AG04450 (cell line): ENCODE measurements at regions not wholly inside any gene's neighbourhood (a gene's known extent, or its start where the extent isn't known, plus 50 kb on each side); places are given as distances from the start of the nearest gene placed in this dataset.

Experiments used
- CTCF ChIA-PET: fragments of 300-600, 350-600 bp; formaldehyde crosslinking; extraction: SDS; loops from one replicate; lab custom pipeline; 2022; ENCODE audit warnings: antibody characterized with exemption, inconsistent platforms; lab: Charles Lee
- POLR2A ChIA-PET: fragments of 350-600 bp; formaldehyde crosslinking; extraction: SDS; loops from one replicate; lab custom pipeline; 2021; ENCODE audit warnings: antibody characterized with exemption, inconsistent platforms; lab: Yijun Ruan, JAX
- DNase-seq: peaks from one replicate; pipeline ENCODE4 v3.0.0-alpha.2; 2011; ENCODE audit warnings: low read depth, low spot score
- H3K27ac ChIP-seq: one replicate; pipeline ENCODE4 v1.5.1; 2012; ENCODE audit warnings: low read depth, low read length, control low read depth
- H3K27me3 ChIP-seq: one replicate; pipeline ENCODE4 v1.6.0; 2012; ENCODE audit warnings: low read length; ENCODE audit not compliant: control insufficient read depth, insufficient read depth
- H3K4me3 ChIP-seq: 2 replicates; pipeline ENCODE4 v1.5.1; 2011; ENCODE audit warnings: mild to moderate bottlenecking, low read depth, low read length, control low read depth
- H3K9me3 ChIP-seq: 2 replicates; pipeline ENCODE4 v1.5.1; 2012; ENCODE audit warnings: low read length; ENCODE audit not compliant: control insufficient read depth, insufficient read depth
- TF ChIP-seq, protein P1 (sequence below): IDR thresholded peaks from 2 replicates; pipeline ENCODE4 v1.5.1; 2011; ENCODE audit warnings: low read depth, low read length, control low read depth, inconsistent platforms

- H3K9me3 ChIP-seq = no peaks in the 10 kb centered on the region
- H3K27ac ChIP-seq = no peak overlapping the region
- POLR2A ChIA-PET = no interaction called here
- peaks cover 3% of the 10 kb centered on the region for H3K27me3 ChIP-seq
- H3K4me3 ChIP-seq = no peak overlapping the region
- CTCF ChIA-PET = interaction anchor here (0.5 to 0.9 kb wide), 3 partner anchors 388 to 814 kb away, joined by 3 to 5 read pairs (median 4); no protein-coding TSS in a partner anchor
- no peak for DNase-seq
- TF ChIP-seq, protein P1, sequence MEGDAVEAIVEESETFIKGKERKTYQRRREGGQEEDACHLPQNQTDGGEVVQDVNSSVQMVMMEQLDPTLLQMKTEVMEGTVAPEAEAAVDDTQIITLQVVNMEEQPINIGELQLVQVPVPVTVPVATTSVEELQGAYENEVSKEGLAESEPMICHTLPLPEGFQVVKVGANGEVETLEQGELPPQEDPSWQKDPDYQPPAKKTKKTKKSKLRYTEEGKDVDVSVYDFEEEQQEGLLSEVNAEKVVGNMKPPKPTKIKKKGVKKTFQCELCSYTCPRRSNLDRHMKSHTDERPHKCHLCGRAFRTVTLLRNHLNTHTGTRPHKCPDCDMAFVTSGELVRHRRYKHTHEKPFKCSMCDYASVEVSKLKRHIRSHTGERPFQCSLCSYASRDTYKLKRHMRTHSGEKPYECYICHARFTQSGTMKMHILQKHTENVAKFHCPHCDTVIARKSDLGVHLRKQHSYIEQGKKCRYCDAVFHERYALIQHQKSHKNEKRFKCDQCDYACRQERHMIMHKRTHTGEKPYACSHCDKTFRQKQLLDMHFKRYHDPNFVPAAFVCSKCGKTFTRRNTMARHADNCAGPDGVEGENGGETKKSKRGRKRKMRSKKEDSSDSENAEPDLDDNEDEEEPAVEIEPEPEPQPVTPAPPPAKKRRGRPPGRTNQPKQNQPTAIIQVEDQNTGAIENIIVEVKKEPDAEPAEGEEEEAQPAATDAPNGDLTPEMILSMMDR = no peak
Observed at GRCh38 chr17:21517538-21518293, 141.6 kb downstream of the KCNJ12 start.

DNA sequence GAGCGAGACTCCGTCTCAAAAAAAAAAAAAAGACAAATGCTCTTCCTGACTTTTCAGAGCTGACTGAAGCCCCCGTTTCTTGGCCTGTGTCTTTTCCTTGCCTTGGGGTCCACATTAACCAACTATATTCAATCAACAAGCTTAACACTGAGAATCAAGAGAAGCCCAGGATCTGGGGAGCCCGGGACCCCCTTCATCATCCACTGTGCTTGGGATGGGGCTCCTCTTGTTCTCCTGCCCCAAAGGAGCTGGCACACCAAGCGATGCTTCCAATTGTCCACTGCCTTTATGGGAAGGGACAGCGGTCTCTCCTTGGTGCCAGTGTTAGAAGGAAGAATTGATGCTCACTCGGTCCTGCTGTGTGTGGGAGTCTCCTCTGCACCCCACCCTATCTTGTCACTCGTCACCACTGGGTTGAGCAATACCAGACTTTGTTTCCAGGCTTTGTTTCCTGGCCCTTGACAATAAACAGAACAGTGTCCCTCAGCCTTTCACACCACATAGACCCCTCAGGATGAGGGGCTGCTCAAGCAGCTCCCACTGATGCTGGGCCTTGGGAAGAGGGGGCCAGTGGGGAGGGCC lies 146.7 kb downstream of the KCNJ12 start:
- Histone ChIP-seq H3K9me3 (no peaks in the 10 kb centered on the region), H3K27ac (no peak overlapping the region), H3K4me3 (no peak overlapping the region), H3K27me3 (no peaks in the 10 kb centered on the region)
- ChIA-PET POLR2A (no interaction called here), CTCF (interaction anchor here (5.2 kb wide), 1 partner anchor 10 kb away, joined by 60 read pairs; no protein-coding TSS in a partner anchor)
- no peak for DNase-seq
- TF ChIP-seq, protein P1 = no peak

GRCh38 chr17:21523497-21524210 lies 147.5 kb downstream of the KCNJ12 start:
- CTCF ChIA-PET = interaction anchor here (0.5 to 5.2 kb wide), 5 partner anchors 11 to 404 kb away, joined by 3 to 60 read pairs (median 5); no protein-coding TSS in a partner anchor
- no peak for DNase-seq
- Histone ChIP-seq H3K27me3 (no peaks in the 10 kb centered on the region), H3K27ac (peak overlapping the region; percentile 31), H3K4me3 (no peak overlapping the region), H3K9me3 (no peaks in the 10 kb centered on the region)
- TF ChIP-seq, protein P1 = no peak
- POLR2A ChIA-PET = no interaction called here

DNA sequence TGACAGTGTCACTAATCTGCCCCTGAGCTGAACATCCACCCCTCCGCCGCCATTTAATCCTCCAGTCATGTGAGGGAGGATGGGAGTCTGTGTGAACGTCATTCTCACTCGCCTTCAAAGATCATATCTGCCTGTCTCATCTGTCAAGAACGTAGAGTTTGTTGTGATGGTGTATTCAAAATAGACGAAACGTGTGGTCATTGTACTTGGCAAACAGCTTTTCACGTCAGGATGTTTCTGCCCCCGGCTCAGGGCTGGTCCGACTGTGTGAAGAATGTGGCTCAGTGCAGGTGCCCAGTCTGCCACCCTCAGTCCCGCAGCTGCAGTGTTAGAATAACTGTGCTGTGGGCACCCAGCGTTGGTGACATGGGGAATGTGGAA lies 148.0 kb downstream of the KCNJ12 start:
- Histone ChIP-seq H3K27me3 (no peaks in the 10 kb centered on the region), H3K9me3 (no peaks in the 10 kb centered on the region), H3K4me3 (no peak overlapping the region), H3K27ac (peak overlapping the region; percentile 31)
- DNase-seq = peak; percentile 45
- ChIA-PET CTCF (interaction anchor here (0.5 to 5.2 kb wide), 5 partner anchors 12 to 405 kb away, joined by 3 to 60 read pairs (median 5); no protein-coding TSS in a partner anchor), POLR2A (no interaction called here)
- TF ChIP-seq, protein P1 = no peak
